Hematopoietic multipotent progenitor cell treated with erythropoietin and hydrocortisone succinate and interleukin-3 and kit ligand, for 6 days (in vitro differentiated cells): ENCODE measurements at regions not wholly inside any gene's neighbourhood (a gene's known extent, or its start where the extent isn't known, plus 50 kb on each side); places are given as distances from the start of the nearest gene placed in this dataset.

Experiments
- DNase-seq: peaks from one replicate; pipeline ENCODE4 v3.0.0-alpha.2; 2015

DNA sequence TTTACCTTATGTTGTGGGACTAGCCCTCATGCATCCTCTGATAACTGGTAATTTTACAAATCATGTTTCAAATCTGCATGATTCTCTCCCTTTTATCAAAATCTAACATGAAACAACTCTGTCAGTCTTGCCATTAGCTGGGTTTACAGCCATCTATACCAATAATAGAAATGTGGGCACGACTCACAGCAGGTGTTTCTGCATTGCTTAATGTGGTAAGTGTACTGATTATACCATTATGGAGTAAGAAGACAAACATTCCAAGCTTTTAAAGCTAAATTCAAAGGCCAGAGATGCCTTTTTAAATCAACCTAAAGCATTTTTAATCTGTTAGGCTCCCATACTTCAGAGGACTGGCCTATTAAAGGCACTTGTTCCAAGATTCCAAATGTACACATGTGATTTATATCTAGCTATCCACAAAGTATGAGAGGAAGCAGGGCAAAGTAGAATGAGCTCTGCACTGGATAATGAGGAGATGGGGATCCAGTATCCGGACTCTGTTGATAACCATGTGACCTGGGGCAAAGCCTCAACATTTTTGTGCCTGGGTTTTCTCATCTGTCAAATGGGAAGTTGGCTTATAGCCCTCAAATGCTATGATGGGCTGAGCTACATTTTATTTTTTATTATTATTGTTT lies 52.3 kb upstream of the FUT8 start:
- no peak for DNase-seq

DNA sequence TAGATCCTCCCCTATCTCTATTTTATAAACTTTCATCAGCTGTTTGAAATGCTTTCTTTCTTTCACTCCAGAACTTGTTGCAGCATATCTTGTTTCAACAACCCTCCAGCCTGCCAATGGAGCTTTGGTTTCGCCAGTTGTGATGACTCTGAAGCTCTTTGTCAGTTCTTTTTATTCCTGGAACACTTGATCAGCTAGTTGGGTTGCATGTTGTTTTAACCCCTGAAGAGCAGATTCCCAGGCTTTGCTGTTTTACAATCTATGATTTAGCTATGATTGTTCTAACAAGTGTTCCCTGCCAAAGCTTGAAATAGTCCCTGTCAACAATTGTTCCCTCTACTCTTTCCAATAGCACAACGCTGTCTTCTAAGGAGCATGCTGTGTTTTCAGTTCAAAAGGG lies 50.6 kb upstream of the FUT8 start:
- no peak for DNase-seq
